ENCODE measurements at regions not wholly inside any gene's neighbourhood (a gene's known extent, or its start where the extent isn't known, plus 50 kb on each side); places are given as distances from the start of the nearest gene placed in this dataset.
"Not testable (repeated sequence)": the region's sequence is repeated elsewhere in the genome, so short reads cannot be mapped to it uniquely, and the experiment has no call there.

DNA sequence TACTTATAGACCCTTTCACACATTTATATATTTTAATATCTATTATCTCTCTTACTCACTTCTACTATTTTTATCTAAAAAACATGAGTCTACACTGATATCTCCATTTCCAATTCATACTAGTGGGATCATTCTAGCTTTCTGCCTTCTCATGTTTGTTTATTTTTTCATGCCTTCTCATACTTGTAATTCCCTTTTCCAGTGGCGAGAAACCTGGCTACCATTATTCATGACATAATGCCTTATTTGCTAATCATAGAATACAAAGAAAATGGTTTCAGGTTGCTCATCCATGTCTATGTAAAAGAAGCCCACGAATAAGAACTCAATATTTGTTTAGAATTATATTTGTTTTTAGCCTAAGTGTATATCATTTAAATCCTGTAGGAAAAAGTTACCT is 232.7 kb upstream of the ACTBL2 start:
- ChIA-PET POLR2A (no interaction called here), CTCF (no interaction called here)
- H3K27ac Mint-ChIP-seq = no peak overlapping the region
- no peak for ATAC-seq
- H3K4me3 Mint-ChIP-seq = no peak overlapping the region
- intact Hi-C loops (cut with micrococcal nuclease) = no loop called here
- peaks cover 5% of the 10 kb centered on the region for H3K27me3 Mint-ChIP-seq
- TF ChIP-seq, protein P1, sequence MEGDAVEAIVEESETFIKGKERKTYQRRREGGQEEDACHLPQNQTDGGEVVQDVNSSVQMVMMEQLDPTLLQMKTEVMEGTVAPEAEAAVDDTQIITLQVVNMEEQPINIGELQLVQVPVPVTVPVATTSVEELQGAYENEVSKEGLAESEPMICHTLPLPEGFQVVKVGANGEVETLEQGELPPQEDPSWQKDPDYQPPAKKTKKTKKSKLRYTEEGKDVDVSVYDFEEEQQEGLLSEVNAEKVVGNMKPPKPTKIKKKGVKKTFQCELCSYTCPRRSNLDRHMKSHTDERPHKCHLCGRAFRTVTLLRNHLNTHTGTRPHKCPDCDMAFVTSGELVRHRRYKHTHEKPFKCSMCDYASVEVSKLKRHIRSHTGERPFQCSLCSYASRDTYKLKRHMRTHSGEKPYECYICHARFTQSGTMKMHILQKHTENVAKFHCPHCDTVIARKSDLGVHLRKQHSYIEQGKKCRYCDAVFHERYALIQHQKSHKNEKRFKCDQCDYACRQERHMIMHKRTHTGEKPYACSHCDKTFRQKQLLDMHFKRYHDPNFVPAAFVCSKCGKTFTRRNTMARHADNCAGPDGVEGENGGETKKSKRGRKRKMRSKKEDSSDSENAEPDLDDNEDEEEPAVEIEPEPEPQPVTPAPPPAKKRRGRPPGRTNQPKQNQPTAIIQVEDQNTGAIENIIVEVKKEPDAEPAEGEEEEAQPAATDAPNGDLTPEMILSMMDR (IDR thresholded peaks at IDR 0.05) = no peak
- no peaks in the 10 kb centered on the region for H3K4me1 Mint-ChIP-seq (ENCODE audit: low read depth)
- no peak for DNase-seq
- H3K36me3 Mint-ChIP-seq (ENCODE audit: low read depth) = no peaks in the 10 kb centered on the region
- H3K9me3 Mint-ChIP-seq = no peaks in the 10 kb centered on the region

DNA sequence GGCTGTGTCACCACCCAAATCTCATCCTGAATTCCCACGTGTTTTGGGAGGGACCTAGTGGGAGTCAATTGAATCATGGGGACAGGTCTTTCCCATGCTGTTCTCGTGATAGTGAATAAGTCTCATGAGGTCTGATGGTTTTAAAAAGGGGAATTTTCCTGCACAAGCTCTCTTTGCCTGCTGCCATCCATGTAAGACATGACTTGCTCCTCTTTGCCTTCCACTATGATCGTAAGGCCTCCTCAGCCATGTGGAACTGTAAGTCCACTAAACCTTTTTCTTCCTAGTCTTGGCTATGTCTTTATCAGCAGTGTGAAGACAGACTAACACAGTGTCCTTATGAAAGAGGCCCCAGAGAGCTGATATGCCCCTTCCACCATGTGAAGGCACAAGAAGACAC is 230.9 kb upstream of the ACTBL2 start:
- H3K9me3 Mint-ChIP-seq; intact Hi-C loops (cut with micrococcal nuclease); DNase-seq; ATAC-seq; H3K4me1 Mint-ChIP-seq (ENCODE audit: low read depth); H3K27ac Mint-ChIP-seq; H3K36me3 Mint-ChIP-seq (ENCODE audit: low read depth); POLR2A ChIA-PET; H3K4me3 Mint-ChIP-seq; H3K27me3 Mint-ChIP-seq; CTCF ChIA-PET: not testable (repeated sequence)

DNA sequence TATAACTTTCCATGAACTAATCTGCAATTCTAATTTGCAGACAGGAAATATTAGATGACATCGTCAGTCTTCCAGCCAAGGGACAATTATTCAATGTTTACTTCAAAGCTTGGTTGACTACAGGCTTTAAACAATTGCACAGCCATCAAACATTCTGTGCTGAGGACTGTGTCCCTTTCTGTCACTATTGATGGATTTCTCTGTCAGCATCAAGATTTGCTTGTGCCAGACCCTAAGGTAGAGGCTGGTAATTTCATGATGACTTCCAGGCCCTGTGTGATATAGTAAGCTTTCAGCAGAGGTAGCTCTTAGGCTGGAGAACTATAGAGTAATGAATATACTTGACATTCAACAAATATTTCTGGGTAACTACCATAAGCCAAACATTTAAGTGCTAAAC is 229.3 kb upstream of the ACTBL2 start:
- ChIA-PET CTCF (no interaction called here), POLR2A (no interaction called here)
- intact Hi-C loops (cut with micrococcal nuclease) = no loop called here
- Mint-ChIP-seq H3K27me3 (peaks cover 2% of the 10 kb centered on the region), H3K36me3 (ENCODE audit: low read depth) (no peaks in the 10 kb centered on the region), H3K27ac (no peak overlapping the region), H3K9me3 (peaks cover 4% of the 10 kb centered on the region), H3K4me3 (no peak overlapping the region), H3K4me1 (ENCODE audit: low read depth) (no peaks in the 10 kb centered on the region)
- no peak for DNase-seq
- TF ChIP-seq, protein P1 (IDR thresholded peaks at IDR 0.05) = no peak
- ATAC-seq = no peak

DNA sequence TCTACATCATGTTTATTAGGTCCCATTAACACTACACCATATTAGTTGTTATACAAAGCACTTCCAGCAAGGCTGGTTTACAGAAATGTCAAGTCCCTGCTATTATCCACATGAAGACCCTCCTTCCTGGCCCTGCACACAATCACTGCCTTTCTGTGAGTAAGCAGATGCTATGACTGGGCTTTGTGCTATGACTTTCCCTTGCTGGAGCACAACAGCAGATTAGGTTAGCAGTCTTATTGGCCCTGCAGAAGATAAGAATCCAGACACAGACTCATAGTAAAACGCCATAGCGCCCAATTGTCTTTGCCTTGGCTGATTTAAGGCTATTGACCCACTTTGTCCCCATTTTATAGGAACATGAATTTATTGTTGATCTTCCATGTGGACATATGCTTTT is 228.9 kb upstream of the ACTBL2 start:
- TF ChIP-seq, protein P1 (IDR thresholded peaks at IDR 0.05) = no peak
- DNase-seq (no peak), ATAC-seq (no peak)
- Mint-ChIP-seq H3K4me1 (ENCODE audit: low read depth) (no peaks in the 10 kb centered on the region), H3K9me3 (peaks cover 4% of the 10 kb centered on the region), H3K4me3 (no peak overlapping the region), H3K27ac (no peak overlapping the region), H3K27me3 (peaks cover 2% of the 10 kb centered on the region), H3K36me3 (ENCODE audit: low read depth) (no peaks in the 10 kb centered on the region)
- intact Hi-C loops (cut with micrococcal nuclease) = no loop called here
- ChIA-PET POLR2A (no interaction called here), CTCF (no interaction called here)

DNA sequence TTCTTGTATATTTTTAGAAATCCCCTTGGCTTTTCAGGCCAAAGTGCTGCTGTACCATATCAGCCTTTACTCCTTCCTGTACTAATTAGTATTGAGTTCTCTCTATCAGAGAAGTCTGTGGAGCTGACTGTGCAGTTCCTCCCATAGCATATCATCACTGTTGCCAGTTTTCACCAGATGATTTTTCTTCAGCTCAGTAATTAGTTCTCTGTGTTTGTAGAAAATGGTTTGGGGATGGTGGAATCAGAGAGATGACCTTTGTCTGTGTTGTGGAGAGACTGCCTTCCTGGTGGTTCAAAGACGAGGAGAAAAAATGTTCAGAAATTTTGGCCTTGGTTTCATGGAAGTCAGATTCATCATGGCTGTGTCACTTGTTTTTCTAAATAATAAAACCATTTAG is 227.5 kb upstream of the ACTBL2 start:
- H3K27me3 Mint-ChIP-seq = peaks cover 2% of the 10 kb centered on the region
- ATAC-seq (no peak), DNase-seq (no peak)
- no peaks in the 10 kb centered on the region for H3K36me3 Mint-ChIP-seq (ENCODE audit: low read depth)
- no peak overlapping the region for H3K27ac Mint-ChIP-seq
- no peaks in the 10 kb centered on the region for H3K4me1 Mint-ChIP-seq (ENCODE audit: low read depth)
- no peak overlapping the region for H3K4me3 Mint-ChIP-seq
- CTCF ChIA-PET = no interaction called here
- H3K9me3 Mint-ChIP-seq = peaks cover 4% of the 10 kb centered on the region
- intact Hi-C loops (cut with micrococcal nuclease) = no loop called here
- TF ChIP-seq, protein P1 (IDR thresholded peaks at IDR 0.05) = no peak
- POLR2A ChIA-PET = no interaction called here

DNA sequence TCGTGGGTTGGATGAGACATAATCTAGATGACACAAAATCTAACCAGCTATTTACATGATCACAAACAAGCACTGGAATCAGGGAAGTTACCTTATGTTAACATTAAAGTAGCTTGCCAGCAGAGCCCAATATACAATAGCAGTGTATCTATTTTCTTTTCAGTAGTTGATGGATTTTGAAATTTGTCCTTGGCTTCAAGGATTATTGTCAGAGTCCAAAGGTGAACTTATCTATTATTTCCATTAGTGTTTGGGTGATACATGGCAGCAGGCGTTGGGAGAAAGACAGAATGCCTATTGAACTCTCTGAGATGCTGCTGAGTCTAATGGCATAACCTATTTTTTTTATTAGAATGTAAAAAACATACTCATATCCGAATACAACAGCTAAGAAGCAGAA is 223.2 kb upstream of the ACTBL2 start:
- CTCF ChIA-PET = no interaction called here
- TF ChIP-seq, protein P1 (IDR thresholded peaks at IDR 0.05) = no peak

More for the DNA sequence above, 223.2 kb upstream of the ACTBL2 start:
- Mint-ChIP-seq H3K27ac (no peak overlapping the region), H3K4me1 (ENCODE audit: low read depth) (no peaks in the 10 kb centered on the region), H3K36me3 (ENCODE audit: low read depth) (no peaks in the 10 kb centered on the region), H3K4me3 (no peak overlapping the region), H3K27me3 (peaks cover 2% of the 10 kb centered on the region), H3K9me3 (peaks cover 4% of the 10 kb centered on the region)
- ATAC-seq (no peak), DNase-seq (no peak)
- POLR2A ChIA-PET = no interaction called here
- intact Hi-C loops (cut with micrococcal nuclease) = no loop called here
